GM21786 (cell line): ENCODE measurements at regions not wholly inside any gene's neighbourhood (a gene's known extent, or its start where the extent isn't known, plus 50 kb on each side); places are given as distances from the start of the nearest gene placed in this dataset.
"Not testable (repeated sequence)": the region's sequence is repeated elsewhere in the genome, so short reads cannot be mapped to it uniquely, and the experiment has no call there.

Source experiments
- ATAC-seq: cut with Tn5 transposase; IDR thresholded peaks from one replicate; pipeline ENCODE4 v1.9.1; 2021; ENCODE audit not compliant: unreplicated experiment

GRCh38 chr2:43004879-43005244 is 212.5 kb upstream of the HAAO start:
- ATAC-seq, result no peak

DNA sequence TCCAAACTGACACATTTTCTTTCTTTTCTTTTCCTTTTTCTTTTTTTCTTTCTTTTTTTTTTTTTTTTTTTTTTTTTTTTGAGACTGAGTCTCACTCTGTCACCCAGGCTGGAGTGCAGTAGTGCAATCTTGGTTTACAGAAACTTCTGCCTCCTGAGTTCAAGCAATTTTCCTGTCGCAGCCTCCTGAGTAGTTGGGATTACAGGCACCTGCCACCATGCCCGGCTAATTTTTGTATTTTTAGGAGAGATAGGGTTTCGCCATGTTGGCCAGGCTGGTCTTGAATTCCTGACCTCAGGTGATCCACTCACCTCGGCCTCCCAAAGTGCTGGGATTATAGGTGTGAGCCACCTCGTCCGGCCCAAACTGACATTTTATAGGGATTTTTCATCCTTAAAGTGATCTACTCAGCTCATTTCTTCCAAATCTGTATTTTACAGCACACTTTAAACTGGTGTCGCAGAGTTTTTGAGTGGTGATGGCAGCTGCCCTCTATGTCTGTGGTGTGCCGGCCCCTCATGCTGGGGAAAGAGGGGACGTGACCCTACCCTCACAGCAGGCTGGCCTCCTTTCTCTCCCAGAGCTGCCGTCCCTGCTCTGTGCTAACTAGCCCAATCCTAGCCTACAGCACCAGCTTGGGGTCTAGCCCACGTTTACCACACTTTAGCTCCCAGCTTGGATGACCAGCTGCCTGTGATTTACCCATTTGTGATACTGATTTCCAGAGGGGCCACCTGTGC is 211.9 kb upstream of the HAAO start:
- ATAC-seq, result not testable (repeated sequence)

DNA sequence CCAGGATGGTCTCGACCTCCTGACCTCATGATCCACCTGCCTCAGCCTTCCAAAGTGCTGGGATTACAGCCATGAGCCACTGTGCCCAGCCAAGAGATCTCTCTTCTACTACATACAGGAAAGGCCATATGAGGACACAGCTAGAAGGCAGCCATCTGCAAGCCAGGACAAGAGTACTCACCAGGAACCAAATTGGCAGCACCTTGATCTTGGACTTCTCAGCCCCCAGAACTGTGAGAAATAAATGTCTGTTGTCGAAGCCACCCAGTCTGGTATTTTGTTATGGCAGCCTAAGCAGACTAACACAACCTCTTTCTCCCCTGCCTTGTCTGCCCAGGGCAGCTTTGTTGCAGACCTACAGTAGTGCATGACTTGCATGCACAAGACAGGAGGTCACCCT is 211.3 kb upstream of the HAAO start:
- no peak for ATAC-seq

DNA sequence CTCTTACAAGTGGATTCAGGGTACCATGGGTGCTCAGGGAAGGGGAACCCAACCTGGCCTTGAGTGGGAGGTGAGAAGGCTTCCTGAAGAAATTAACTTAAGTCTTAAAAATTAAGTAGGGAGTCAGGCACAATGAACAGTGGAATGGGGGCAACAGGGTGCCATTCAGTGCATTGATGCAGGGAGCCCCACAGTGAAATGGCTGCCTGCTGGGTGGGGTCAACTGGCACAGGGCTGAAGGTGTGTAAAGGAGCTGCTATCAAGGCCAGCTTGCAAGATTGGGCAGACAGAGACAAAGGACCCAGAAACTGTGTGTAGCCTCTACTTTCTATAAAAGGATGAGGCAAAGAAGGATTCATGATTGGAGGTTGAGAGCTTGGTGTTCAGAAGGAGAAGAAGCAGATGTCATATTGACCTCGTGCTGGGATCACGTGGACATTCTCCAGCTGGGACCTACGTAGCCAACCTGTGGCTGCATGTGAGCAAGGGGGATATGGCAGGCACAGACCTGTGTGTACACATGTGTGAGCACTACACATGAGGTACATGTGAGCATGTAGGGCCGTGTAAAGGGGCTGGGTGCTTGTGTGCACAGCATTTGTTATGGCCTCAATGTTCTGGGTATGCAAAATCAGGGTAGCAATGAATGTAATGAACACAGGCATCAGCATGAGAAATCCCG is 209.5 kb upstream of the HAAO start:
- ATAC-seq, result no peak

GRCh38 chr2:43001055-43001378 is 208.6 kb upstream of the HAAO start:
- ATAC-seq, result no peak

DNA sequence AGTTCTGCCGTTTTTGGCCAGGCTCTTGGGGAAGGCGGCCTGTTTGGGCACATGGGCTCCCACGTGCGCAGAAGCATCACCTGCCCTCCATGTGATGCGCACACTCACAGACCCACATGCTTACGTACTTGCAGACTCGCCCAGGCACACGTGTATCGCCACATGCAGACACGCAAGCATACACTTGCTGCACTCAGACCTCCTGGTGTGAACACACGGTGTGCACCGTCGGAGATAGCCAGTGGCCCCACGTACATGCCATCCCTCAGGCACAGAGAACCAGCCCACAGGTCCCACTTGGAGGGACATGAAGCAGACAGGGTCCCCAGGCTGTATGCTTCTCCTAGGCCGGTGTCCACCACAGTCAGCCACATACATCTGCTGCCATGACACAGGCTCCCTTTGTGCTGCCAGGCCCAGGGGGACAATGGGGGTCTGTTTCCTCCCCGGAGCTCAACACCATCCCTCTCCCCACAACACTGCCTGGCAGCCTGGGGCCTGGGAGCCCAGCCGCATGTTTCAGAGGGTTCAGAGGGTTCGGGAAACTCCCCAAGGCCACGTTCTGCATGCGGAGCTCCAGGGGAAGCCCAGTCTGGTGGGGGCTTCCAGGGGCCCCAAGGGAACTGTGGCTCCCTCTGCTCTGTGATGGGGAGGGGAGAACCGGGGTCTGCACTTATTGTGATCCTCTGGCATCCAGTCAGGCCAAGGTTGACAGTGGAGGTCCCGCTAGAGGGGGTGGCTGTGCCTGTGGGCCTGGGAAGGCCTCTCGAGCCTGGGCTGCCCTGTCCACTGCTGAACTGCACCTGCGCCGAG is 208.1 kb upstream of the HAAO start:
- no peak for ATAC-seq

- no peak for ATAC-seq
These were observed 207.5 kb upstream of the HAAO start for GRCh38 chr2:42999856-43000241.

GRCh38 chr2:42999391-42999841 is 207.0 kb upstream of the HAAO start:
- ATAC-seq, result no peak

- no peak for ATAC-seq
These were observed 206.3 kb upstream of the HAAO start for GRCh38 chr2:42998721-42999120.

- ATAC-seq, result no peak
These were observed 204.1 kb upstream of the HAAO start for GRCh38 chr2:42996528-42996927.

- ATAC-seq, result no peak
These were observed 203.5 kb upstream of the HAAO start for GRCh38 chr2:42995752-42996422.

DNA sequence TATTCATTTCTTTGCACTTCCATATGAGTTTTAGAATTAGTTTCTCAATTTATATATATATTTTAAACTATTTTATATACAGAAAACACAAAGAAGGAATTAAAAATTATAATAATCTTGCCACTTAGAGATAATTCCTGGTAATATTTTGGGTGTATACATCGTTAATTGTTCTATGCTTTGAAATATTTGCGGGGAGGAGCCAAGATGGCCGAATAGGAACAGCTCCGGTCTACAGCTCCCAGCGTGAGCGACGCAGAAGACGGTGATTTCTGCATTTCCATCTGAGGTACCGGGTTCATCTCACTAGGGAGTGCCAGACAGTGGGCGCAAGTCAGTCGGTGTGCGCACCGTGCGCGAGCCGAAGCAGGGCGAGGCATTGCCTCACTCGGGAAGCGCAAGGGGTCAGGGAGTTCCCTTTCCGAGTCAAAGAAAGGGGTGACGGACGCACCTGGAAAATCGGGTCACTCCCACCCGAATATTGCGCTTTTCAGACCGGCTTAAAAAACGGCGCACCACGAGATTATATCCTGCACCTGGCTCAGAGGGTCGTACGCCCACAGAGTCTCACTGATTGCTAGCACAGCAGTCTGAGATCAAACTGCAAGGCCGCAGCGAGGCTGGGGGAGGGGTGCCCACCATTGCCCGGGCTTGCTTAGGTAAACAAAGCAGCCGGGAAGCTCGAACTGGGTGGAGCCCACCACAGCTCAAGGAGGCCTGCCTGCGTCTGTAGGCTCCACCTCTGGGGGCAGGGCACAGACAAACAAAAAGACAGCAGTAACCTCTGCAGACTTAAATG is 197.1 kb upstream of the HAAO start:
- not testable (repeated sequence) for ATAC-seq

DNA sequence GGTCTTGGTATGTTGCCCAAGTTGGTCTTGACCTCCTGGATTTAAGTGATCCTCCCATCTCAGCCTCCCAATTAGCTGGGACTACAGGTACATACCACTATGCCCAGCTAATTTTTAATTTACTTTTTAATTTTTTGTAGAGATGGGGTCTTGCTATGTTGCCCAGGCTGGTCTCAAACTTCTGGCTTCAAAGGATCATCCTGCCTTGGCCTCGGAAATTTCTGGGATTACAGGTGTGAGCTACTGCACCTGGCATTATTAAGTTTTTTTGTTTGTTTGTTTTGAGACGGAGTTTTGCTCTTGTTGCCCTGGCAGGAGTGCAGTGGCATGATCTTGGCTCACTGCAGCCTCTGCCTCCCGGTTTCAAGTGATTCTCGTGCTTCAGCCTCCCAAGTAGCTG is 195.7 kb upstream of the HAAO start:
- not testable (repeated sequence) for ATAC-seq

GRCh38 chr2:42987112-42987922 is 194.9 kb upstream of the HAAO start:
- no peak for ATAC-seq

DNA sequence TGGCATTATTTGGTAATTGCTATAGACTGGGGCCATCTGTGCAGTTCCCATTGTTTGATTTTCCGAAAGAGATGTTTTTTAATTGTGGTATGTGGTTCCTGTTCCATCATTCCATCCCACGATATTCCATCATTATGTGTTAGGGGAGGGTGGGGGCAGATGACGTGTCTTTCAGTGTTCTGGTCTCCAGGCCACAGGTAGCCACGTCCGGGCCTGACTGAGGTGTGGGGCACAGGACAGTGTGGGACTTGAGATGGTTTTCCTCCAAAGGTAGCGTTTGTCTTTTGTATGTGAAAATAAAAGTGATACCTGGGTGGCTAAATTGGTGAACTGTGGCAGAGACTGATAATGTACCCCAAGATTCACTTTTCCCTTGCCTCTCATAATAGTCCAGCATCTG is 192.2 kb upstream of the HAAO start:
- ATAC-seq, result no peak

- no peak for ATAC-seq
These were observed 191.7 kb upstream of the HAAO start for GRCh38 chr2:42984081-42984480.

DNA sequence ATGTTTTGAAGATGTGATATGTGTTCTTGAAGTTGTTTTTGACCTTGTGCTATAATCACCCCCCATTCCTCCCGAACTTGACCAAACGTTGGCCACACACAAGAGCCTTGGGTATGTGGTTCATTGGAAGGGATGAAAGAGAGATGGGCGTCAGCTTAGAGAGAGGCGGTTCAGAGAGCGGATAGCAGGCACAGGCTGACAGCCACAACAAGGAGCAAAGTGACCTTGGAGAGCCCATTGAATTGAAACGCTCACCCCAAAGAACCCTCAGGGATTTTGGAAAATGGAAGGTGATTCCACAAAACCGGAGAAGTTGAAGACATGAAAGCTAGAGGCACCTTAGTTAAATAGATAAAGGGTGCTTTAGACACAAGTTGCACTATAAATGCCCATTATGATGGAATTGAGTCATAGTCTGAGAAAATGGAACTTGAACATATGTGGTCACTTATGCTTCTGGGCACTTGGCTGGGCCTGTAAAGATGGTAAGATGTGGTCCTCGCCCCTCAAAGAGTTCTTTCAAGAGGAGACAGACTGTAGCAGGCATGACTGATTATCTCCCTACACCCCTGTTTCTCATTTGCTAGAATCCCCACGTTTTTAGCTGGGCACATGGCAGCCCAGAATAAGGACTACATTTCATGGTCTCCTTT is 188.5 kb upstream of the HAAO start:
- ATAC-seq, result no peak

- ATAC-seq, result no peak
These were observed 187.7 kb upstream of the HAAO start for GRCh38 chr2:42979870-42980763.
